ENCODE measurements at regions not wholly inside any gene's neighbourhood (a gene's known extent, or its start where the extent isn't known, plus 50 kb on each side); places are given as distances from the start of the nearest gene placed in this dataset.

- DNase-seq (no peak), ATAC-seq (no peak)
- Histone ChIP-seq H3K4me3 (no peak overlapping the region), H3K4me1 (no peaks in the 10 kb centered on the region), H3K27ac (no peak overlapping the region), H3K36me3 (no peaks in the 10 kb centered on the region), H3K27me3 (no peaks in the 10 kb centered on the region), H3K9me3 (no peaks in the 10 kb centered on the region)
- intact Hi-C loops (cut with DNase I): no loop called here
- TF ChIP-seq CTCF (IDR thresholded peaks at IDR 0.05): no peak
Observed at GRCh38 chrX:27903960-27904359, 77.3 kb downstream of the DCAF8L1 start.

GRCh38 chrX:27893871-27894270 is 86.1 kb downstream of the MAGEB10 start:
- no peak for TF ChIP-seq CTCF (IDR thresholded peaks at IDR 0.05)
- Histone ChIP-seq H3K4me1 (no peaks in the 10 kb centered on the region), H3K36me3 (no peaks in the 10 kb centered on the region), H3K27ac (no peak overlapping the region), H3K9me3 (no peaks in the 10 kb centered on the region), H3K4me3 (no peak overlapping the region), H3K27me3 (no peaks in the 10 kb centered on the region)
- ATAC-seq (no peak), DNase-seq (no peak)
- intact Hi-C loops (cut with DNase I): no loop called here

GRCh38 chrX:27893211-27893610 is 85.4 kb downstream of the MAGEB10 start:
- ATAC-seq: no peak
- Histone ChIP-seq H3K4me1 (no peaks in the 10 kb centered on the region), H3K4me3 (no peak overlapping the region), H3K27me3 (no peaks in the 10 kb centered on the region), H3K36me3 (no peaks in the 10 kb centered on the region), H3K9me3 (no peaks in the 10 kb centered on the region), H3K27ac (no peak overlapping the region)
- no peak for DNase-seq
- intact Hi-C loops (cut with DNase I): no loop called here
- TF ChIP-seq CTCF (IDR thresholded peaks at IDR 0.05): no peak

GRCh38 chrX:27890611-27891010 is 82.8 kb downstream of the MAGEB10 start:
- intact Hi-C loops (cut with DNase I): no loop called here
- no peak for TF ChIP-seq CTCF (IDR thresholded peaks at IDR 0.05)
- Histone ChIP-seq H3K4me1 (no peaks in the 10 kb centered on the region), H3K4me3 (no peak overlapping the region), H3K9me3 (no peaks in the 10 kb centered on the region), H3K27me3 (no peaks in the 10 kb centered on the region), H3K36me3 (no peaks in the 10 kb centered on the region), H3K27ac (no peak overlapping the region)
- no peak for DNase-seq
- no peak for ATAC-seq

- intact Hi-C loops (cut with DNase I): no loop called here
- no peaks in the 10 kb centered on the region for H3K4me1 ChIP-seq
Observed at GRCh38 chrX:27889878-27890277, 82.1 kb downstream of the MAGEB10 start.

More at GRCh38 chrX:27889878-27890277, 82.1 kb downstream of the MAGEB10 start:
- no peak for DNase-seq
- Histone ChIP-seq H3K4me3 (no peak overlapping the region), H3K36me3 (no peaks in the 10 kb centered on the region), H3K27me3 (no peaks in the 10 kb centered on the region), H3K9me3 (no peaks in the 10 kb centered on the region), H3K27ac (no peak overlapping the region)
- ATAC-seq: no peak
- TF ChIP-seq CTCF (IDR thresholded peaks at IDR 0.05): no peak

Measured in upper lobe of right lung (tissue), 1 donor.